ENCODE measurements at regions not wholly inside any gene's neighbourhood (a gene's known extent, or its start where the extent isn't known, plus 50 kb on each side); places are given as distances from the start of the nearest gene placed in this dataset.
"Not testable (repeated sequence)": the region's sequence is repeated elsewhere in the genome, so short reads cannot be mapped to it uniquely, and the experiment has no call there.

GRCh38 chr6:170146640-170147039, 144.2 kb downstream of the DLL1 start:
- no peak for FAIRE-seq

- FAIRE-seq: peak; percentile 89
Observed at GRCh38 chr6:170146131-170146530, 144.7 kb downstream of the DLL1 start.

- not testable (repeated sequence) for FAIRE-seq
Observed at GRCh38 chr6:170145716-170146115, 145.2 kb downstream of the DLL1 start.

GRCh38 chr6:170145272-170145592, 145.6 kb downstream of the DLL1 start:
- FAIRE-seq: no peak

- no peak for FAIRE-seq
Observed at GRCh38 chr6:170144571-170145271, 146.2 kb downstream of the DLL1 start.

DNA sequence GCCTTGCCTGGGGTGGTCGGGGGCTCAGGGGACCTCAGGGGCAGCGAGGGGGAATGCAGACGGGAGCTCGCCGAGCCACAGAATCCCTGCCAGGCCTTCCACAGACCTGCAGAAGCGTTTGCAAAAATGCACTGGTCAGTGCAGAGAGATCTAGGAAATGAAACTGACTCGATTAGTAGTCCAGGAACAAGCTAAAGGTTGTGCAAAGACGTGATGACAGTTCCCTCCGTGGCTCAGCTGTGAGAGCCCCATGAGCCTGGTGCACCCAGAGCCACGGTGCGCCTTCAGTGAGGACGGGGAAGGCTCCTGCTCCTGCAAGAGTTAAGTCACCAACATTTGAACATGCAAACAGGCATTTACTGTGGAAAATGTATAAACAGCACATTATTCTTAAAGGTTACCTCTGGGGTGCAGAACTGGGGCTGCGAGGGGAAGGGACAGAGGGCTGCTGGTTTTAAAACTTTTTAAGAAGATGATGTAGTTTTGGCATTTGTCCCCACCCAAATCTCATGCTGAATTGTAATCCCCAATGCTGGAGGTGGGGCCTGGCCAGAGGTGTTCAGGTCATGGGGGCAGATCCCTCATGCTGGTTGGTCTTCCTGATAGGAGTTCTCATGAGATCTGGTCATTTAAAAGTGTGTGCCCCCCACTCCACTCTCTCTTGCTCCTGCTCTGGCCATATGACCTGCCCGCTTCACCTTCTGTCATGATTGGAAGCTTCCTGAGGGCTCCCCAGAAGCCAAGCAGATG, 147.3 kb downstream of the DLL1 start:
- FAIRE-seq: no peak

DNA sequence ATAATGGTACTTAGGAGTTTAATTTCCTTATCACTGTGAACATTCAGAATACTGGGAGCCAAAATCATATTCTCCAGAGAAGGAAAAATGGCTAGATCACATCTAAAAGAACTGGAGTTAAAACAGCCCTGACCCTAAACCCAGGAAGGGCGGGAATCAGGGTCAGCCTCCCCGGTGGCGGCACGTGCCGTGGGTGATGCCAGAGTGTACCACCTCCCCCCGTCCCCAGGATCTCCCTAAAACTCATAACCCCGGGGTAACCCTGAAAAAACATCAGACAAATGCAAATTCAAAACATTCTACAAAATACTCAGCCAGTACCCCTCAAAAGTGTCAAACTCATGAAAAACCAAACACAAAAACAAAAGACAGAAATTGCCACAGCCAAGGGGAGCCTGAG, 148.3 kb downstream of the DLL1 start:
- no peak for FAIRE-seq

- FAIRE-seq: not testable (repeated sequence)
Observed at GRCh38 chr6:170141061-170141460, 149.8 kb downstream of the DLL1 start.

DNA sequence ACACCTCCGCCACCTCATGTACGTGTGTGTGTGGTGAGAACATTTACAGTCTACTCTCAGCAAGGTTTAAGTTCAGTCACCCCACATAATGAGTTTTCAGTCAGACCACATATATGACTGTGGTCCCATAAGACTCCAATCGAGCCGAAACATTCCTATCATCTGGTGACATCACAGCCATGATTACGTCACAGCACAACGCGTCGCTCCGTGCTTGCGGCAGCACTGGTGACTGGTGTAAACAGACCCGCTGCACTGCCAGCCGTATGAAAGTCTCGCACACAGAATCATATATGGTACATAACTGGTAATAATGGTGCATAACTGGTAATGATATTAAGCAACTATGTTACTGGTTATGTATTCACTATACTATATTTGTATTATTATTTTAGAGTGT, 150.7 kb downstream of the DLL1 start:
- FAIRE-seq: no peak

DNA sequence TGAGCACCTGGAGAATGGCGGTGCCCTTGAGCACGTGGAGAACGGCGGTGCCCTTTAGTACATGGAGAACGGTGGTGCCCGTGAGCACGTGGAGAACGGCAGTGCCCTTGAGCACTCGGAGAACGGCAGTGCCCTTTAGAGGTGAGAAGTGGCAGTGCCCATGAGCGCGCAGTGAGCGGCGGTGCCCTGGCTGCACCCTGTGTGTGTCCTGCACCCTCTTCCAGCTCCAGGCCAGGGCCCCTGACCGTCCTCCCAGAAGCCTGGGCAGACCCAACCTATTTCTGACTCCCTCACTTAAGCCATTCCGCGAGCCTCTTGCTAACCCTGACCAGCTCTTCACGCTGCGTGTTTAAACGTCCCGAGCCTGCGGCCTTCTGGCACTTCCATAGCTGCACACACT, 151.3 kb downstream of the DLL1 start:
- no peak for FAIRE-seq

- FAIRE-seq: not testable (repeated sequence)
Observed at GRCh38 chr6:170139046-170139445, 151.8 kb downstream of the DLL1 start.

GRCh38 chr6:170137911-170138910, 152.7 kb downstream of the DLL1 start:
- FAIRE-seq: no peak

DNA sequence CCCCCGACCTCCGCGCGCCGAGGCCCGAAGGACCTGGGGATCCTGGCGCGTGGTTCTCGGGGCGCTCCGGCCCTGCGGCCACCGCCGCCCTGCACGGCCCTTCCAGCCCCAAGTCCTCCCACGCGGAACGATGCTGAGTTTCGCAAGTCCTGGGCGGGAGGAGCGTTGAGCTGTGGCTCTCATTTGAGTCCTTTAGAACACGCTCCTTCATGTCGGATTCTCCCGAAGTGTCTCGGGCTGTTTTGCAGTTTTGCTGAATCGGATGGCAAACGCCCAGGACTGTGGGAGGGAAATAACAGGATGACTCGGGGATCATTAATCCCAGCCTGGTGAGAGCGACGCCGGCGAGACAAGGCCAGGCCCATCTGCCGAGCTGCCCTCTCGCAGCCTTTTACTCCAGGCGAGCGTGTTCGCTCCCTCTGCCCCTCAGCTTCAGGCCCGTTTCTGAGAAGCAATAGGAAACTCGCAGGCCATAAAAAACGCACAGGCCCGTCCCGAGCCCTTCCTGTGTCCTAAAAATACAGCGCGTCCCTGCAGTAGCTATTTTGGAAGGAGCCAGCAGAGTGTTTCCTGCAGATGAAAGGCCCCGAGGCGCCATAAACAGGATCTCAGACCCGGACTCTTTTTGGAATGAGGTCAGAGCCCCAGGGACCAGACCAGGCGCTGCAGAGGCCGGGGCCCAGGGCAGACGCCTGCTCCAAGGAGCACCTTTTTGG, 153.5 kb downstream of the DLL1 start:
- FAIRE-seq: no peak

- no peak for FAIRE-seq
Observed at GRCh38 chr6:170136541-170137175, 154.2 kb downstream of the DLL1 start.

DNA sequence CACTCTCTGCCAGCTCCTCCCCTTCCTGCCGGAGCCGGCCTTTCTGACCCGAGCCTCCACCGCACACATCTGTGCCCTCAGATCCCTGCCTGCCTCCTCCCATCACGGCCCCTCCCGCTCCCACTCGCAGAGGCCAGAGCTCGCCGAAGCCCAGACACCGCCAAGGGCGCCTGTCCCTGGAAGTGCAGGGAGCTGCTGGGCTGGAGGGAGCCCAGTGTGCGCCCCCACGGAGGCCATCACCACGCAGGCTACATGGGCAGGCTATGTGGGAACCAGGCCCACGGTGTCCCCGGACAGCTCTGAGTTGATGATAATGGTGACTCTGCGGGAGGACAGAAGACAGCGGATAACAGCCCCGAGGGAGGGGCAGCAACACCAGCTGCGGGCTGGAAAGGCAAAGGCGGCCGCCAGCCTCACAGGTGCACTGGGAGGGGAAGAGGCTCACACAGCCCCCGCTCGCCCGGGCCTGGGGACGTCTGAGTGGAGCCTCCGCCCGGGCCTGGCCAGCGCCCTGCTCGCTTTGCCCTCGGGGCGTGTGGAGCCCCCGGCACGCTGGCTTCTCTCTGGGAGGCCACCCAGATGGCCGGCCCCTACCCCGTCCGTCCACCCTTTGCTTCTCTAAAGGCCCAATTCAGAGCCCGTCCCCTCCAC, 154.9 kb downstream of the DLL1 start:
- no peak for FAIRE-seq

DNA sequence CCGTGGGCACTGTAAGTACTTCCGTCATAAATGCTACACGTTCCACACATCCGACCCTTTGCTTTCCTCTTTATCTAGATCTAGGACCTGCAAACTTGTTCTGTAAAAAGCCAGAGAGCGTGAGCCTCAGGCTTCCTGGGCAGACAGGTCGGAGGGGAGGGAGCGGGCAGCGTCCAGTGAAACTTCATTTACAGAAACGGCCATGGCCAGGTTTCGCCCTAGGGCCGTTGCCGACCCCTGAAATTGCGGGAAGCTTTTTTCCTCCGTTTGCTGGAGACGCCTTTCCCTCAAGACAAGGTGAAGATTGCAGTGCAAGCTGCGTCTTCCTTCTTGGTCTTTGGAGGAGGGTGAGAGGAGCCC, 155.4 kb downstream of the DLL1 start:
- no peak for FAIRE-seq

DNA sequence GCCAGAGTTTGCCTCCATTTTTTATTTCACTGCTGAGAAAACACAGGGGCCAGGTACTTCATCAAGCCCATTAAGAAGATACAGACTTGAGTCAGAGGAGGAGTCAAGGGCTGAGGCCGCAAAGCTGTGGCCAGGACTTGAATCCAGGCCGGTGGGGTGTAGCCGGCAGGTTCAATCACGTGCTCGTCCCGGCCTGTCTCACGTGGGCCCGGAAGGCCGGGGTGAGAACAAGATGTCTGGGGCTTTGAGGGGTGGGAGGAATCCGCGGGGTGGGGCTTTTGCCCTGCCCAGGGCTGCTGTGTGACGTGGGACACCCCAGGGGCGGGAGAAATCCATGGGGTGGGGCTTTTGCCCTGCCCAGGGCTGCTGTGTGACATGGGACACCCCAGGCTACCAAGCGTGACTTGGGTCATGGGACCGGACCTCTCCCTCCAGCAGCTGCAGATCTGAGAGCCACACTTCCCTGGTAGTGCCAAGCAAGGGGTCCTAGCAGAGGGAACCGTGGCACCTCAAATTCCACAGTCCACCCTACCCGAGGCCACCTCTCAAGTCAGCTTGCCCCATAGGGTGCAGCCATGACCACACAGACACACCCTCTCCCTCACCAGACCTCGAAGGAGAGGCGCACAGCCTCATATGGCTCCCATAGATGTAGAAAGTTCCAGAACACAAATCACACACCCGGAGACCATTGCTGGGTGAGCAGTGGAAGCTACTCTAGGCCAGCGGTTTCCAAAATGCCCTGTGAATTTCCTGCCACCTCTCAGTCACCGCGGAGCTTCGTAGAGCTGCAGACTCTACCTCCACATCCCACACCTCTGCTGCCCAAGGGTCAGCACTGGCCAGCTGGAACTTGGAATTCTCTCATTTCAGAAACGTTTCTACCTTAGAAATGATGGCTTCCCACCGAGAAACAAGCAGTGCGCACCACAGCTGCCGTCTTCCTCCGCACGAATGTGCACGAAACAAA, 156.1 kb downstream of the DLL1 start:
- FAIRE-seq: no peak

- FAIRE-seq: no peak
Observed at GRCh38 chr6:170134031-170134470, 156.8 kb downstream of the DLL1 start.

DNA sequence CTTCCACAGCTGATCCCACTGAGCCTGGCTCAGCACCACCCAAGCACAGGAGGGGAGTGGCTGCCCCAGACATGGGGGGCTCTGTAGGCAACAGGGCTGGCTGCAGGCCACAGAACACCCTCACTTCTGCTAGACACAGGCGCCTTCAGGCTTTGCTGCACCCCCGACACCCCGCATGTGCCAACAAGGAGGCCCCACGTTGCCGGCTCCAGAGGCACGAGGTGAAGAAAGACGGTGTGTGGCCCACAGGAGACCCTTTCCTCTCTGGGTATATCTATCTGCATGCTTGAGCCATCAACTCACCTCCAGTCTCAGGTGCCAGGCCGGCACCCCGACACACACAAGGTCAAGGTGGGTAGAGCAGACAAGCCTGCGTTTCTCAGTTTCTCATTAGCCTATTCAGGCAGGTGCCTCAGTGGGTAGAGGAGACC, 158.3 kb downstream of the DLL1 start:
- no peak for FAIRE-seq

DNA sequence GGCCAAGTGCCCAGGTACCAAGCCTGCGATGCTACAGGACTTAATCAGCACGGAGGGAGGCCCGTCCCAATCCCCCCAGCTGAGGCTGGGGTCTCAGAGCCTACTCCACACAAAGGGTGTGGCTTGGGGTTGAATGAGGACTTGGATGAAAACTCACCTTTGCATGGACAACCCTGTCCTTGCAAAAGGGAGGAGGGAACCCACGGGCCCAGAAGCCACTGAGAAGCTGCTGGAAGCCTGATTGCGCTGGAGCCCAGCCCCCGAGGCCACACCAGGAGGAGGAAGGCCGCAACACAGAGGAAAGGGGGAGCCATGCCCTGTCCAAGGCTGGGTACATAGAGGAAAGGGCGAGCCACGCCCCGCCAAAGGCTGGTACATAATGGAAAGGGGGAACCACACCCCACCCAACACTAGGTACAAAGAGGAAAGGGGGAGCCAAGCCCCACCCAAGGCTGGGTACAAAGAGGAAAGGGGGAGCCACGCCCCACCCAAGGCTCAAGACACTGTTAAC, 158.8 kb downstream of the DLL1 start:
- FAIRE-seq: no peak

Measured in colon (tissue), 2 donors.